ENCODE measurements at regions not wholly inside any gene's neighbourhood (a gene's known extent, or its start where the extent isn't known, plus 50 kb on each side); places are given as distances from the start of the nearest gene placed in this dataset.

DNA sequence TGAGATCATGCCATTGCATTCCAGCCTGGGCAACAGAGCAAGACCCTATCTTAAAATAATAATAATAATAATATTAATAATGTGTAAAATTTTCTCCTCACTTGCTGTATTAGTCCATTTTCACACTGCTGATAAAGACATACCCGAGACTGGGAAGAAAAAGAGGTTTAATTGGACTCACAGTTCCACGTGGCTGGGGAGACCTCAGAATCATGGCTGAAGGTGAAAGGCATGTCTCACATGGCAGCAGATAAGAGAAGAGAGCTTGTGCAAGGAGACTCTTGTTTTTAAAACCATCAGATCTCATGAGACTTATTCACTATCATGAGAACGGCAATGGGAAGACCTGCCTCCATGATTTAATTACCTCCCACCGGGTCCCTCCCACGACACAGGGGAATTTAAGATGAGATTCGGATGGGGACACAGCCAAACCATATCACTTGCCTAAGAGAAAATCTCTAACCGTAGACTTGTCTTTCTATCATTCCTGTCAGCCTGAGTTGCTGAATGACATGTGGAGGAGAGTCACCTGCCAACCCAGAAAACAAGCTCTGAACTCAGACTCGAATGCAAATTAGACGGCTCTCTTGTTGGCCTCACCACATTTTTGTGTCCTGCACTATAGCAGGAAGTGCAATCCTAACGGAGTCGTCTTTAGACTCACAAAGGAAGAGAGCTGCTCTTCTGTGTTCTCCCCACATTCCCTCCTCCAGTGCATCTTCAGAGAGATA lies 51.9 kb upstream of the DCTD start:
- H3K27me3 ChIP-seq (ENCODE audit: control insufficient read depth, insufficient read depth, low read length): no peaks in the 10 kb centered on the region
- no peak overlapping the region for H3K4me3 ChIP-seq (ENCODE audit: low read length)
- H3K9ac ChIP-seq (ENCODE audit: low read depth, low read length): no peak overlapping the region
- H3K4me2 ChIP-seq (ENCODE audit: low read length): no peak overlapping the region
- H3K9me3 ChIP-seq (replicated peaks; ENCODE audit: low read length): no peaks in the 10 kb centered on the region
- H3K36me3 ChIP-seq (ENCODE audit: insufficient read depth, low read length): no peaks in the 10 kb centered on the region
- no peaks in the 10 kb centered on the region for H3K4me1 ChIP-seq (ENCODE audit: control insufficient read depth, insufficient read depth, low read length)

DNA sequence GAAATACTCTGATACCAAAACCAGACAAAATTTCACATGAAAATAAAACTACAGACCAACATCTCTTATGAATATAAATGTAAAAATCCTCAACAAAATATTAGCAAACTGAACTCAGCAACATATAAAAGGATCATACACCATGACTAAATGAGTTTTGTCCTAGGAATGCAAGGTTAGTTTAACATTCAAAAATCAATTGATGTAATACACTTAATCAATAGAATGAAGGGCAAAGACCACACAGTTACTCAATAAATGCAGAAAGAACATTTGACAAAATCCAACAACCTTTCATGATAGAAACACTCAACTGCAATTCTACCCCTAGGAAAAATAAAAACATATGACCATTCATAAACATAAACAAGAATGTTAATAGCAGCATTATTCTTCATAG lies 50.2 kb upstream of the DCTD start:
- Histone ChIP-seq H3K36me3 (ENCODE audit: insufficient read depth, low read length) (no peaks in the 10 kb centered on the region), H3K9ac (ENCODE audit: low read depth, low read length) (no peak overlapping the region), H3K27me3 (ENCODE audit: control insufficient read depth, insufficient read depth, low read length) (no peaks in the 10 kb centered on the region), H3K9me3 (replicated peaks; ENCODE audit: low read length) (no peaks in the 10 kb centered on the region), H3K4me3 (ENCODE audit: low read length) (no peak overlapping the region), H3K4me2 (ENCODE audit: low read length) (no peak overlapping the region), H3K4me1 (ENCODE audit: control insufficient read depth, insufficient read depth, low read length) (no peaks in the 10 kb centered on the region)

Measured in skeletal muscle satellite cell (primary cell).